ENCODE measurements at regions not wholly inside any gene's neighbourhood (a gene's known extent, or its start where the extent isn't known, plus 50 kb on each side); places are given as distances from the start of the nearest gene placed in this dataset.

DNA sequence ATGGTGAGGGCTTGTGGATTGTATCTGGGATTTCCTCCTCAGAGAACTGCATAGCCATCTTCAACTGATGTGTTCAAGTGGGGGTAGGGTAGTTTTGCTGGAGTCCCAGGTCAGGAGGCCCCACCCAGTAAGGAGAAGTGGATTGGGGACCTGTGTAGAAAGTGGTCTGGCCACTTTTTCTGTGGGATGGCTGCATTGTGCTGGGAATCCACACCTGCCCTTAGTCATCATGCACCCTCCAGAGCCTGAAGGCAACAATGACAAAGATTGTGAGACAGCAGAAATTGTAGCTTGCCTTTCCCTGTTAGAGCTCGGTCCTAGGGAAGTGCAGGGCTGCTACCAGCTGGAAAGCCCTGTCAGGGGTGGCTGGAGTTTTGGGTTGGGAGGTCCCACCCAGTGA is 255.4 kb downstream of the NDFIP2 start:
- no peak for TF ChIP-seq POLR2A (IDR thresholded peaks at IDR 0.05)
- no peak for TF ChIP-seq CTCF (IDR thresholded peaks at IDR 0.05)
- TF ChIP-seq POLR2AphosphoS5 (IDR thresholded peaks at IDR 0.05), result no peak

Measured in prostate gland (tissue), 2 donors.